PC-3 (cell line): ENCODE measurements at regions not wholly inside any gene's neighbourhood (a gene's known extent, or its start where the extent isn't known, plus 50 kb on each side); places are given as distances from the start of the nearest gene placed in this dataset.
A peak's percentile ranks its signal among the peaks of the same experiment; 100 is the strongest.

Experiments used
- ATAC-seq: fragments of 200-7000 bp; cut with Tn5 transposase; 2 replicates; pipeline ENCODE4 v1.9.1; 2020; ENCODE audit warnings: mild to moderate bottlenecking, moderate library complexity
- BruUV-seq: library from RNA; stranded (reverse); fragments of 400-500 nt; replicated peaks from 2 replicates; lab custom pipeline; 2021; lab: Mats Ljungman, UMichigan
- CTCF ChIA-PET: fragments of 300-600 bp; sonication (Branson Sonifier 250); formaldehyde crosslinking; loops from one replicate; lab custom pipeline; 2022; ENCODE audit warnings: antibody characterized with exemption; lab: Charles Lee
- POLR2A ChIA-PET: fragments of 300-600 bp; sonication (Branson Sonifier 250); formaldehyde crosslinking; loops from one replicate; lab custom pipeline; 2022; ENCODE audit warnings: antibody characterized with exemption; ENCODE audit not compliant: unreplicated experiment; lab: Charles Lee
- DNase-seq: peaks from one replicate; pipeline ENCODE4 v3.0.0-alpha.2; 2015
- H2AFZ ChIP-seq: fragments of 300-600 bp; sonication (generic); 2 replicates; pipeline ENCODE4 v1.6.0; 2016; ENCODE audit warnings: antibody characterized with exemption, low read length
- H3F3A ChIP-seq: fragments of 300-600 bp; sonication (generic); one replicate; pipeline ENCODE4 v1.6.0; 2017; ENCODE audit warnings: antibody characterized with exemption, low read length, control low read depth, mild to moderate bottlenecking; ENCODE audit not compliant: unreplicated experiment
- H3K27ac ChIP-seq: fragments of 300-600 bp; sonication (generic); 2 replicates; pipeline ENCODE4 v1.5.1; 2016; ENCODE audit warnings: mild to moderate bottlenecking, low read length
- H3K27me3 ChIP-seq: fragments of 300-600 bp; sonication (generic); 2 replicates; pipeline ENCODE4 v1.6.1; 2016; ENCODE audit warnings: low read length, mixed read lengths
- H3K36me3 ChIP-seq: fragments of 300-600 bp; sonication (generic); 2 replicates; pipeline ENCODE4 v1.6.1; 2016; ENCODE audit warnings: low read depth, mixed run types, low read length, mixed read lengths
- H3K4me1 ChIP-seq: fragments of 300-600 bp; sonication (generic); 2 replicates; pipeline ENCODE4 v1.5.1; 2016; ENCODE audit warnings: low read length; ENCODE audit not compliant: insufficient read depth
- H3K4me2 ChIP-seq: fragments of 300-600 bp; sonication (generic); 2 replicates; pipeline ENCODE4 v1.6.0; 2016; ENCODE audit warnings: low read length
- H3K4me3 ChIP-seq: fragments of 300-600 bp; sonication (generic); 2 replicates; pipeline ENCODE4 v1.5.1; 2016; ENCODE audit warnings: mild to moderate bottlenecking, low read length, mixed read lengths
- H3K79me2 ChIP-seq: fragments of 300-600 bp; sonication (generic); 2 replicates; pipeline ENCODE4 v1.6.1; 2017; ENCODE audit warnings: low read length, mixed read lengths
- H3K9ac ChIP-seq: fragments of 300-600 bp; sonication (generic); 2 replicates; pipeline ENCODE4 v1.6.0; 2016; ENCODE audit warnings: mild to moderate bottlenecking, low read length
- H3K9me2 ChIP-seq: fragments of 300-600 bp; sonication (generic); replicated peaks from 2 replicates; pipeline ENCODE4 v1.6.1; 2016; ENCODE audit warnings: mixed run types, low read length, mixed read lengths
- H3K9me3 ChIP-seq: fragments of 300-600 bp; sonication (generic); 2 replicates; pipeline ENCODE4 v1.6.1; 2016; ENCODE audit warnings: low read length, mixed read lengths
- H4K20me1 ChIP-seq: fragments of 300-600 bp; sonication (generic); 2 replicates; pipeline ENCODE4 v1.6.1; 2016; ENCODE audit warnings: low read length, mixed read lengths
- EZH2 ChIP-seq: fragments of 300-600 bp; sonication (generic); IDR thresholded peaks from one replicate; pipeline ENCODE4 v1.6.1; 2017; ENCODE audit warnings: antibody characterized with exemption, mild to moderate bottlenecking, low read length; ENCODE audit not compliant: unreplicated experiment
- EZH2phosphoT487 ChIP-seq: fragments of 300-600 bp; sonication (generic); IDR thresholded peaks from 2 replicates; pipeline ENCODE4 v1.6.1; 2018; ENCODE audit warnings: mild to moderate bottlenecking, antibody characterized with exemption, low read length, borderline replicate concordance
- intact Hi-C: fragments of 100-400 bp; cut with micrococcal nuclease; formaldehyde crosslinking; loops from 2 replicates; pipeline ENCODE4 v1.9.0; 2023
- TF ChIP-seq, protein P1 (sequence below): fragments of 300-600 bp; sonication (generic); conservative IDR thresholded peaks from 2 replicates; pipeline ENCODE4 v1.5.1; 2017; ENCODE audit warnings: antibody characterized with exemption, low read depth, mild to moderate bottlenecking, low read length

DNA sequence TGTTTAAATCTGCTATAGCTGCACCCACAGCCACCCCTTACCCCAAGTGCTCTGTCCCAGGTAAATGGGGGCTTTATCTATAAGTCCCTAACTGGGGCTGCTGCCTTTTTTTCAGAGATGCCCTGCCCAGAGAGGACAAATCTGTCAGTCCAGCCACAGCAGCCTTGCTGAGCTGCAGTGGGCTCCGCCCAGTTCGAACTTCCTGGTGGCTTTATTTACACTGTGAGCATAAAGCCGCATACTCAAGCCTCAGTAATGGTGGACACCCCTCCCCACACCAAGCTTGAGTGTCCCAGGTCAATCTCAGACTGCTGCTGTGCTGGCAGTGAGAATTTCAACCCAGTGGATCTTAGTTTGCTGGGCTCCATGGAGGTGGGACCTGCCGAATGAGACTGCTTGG lies 505.2 kb downstream of the CBLN4 start:
- Histone ChIP-seq H3K9me2 (no peaks in the 10 kb centered on the region), H3K9me3 (peaks cover 15% of the 10 kb centered on the region; the same call in 1 of the 2 replicates), H2AFZ (no peak overlapping the region), H3K27ac (no peak overlapping the region), H3F3A (no peaks in the 10 kb centered on the region), H4K20me1 (no peaks in the 10 kb centered on the region), H3K79me2 (no peaks in the 10 kb centered on the region), H3K4me1 (no peaks in the 10 kb centered on the region), H3K27me3 (no peaks in the 10 kb centered on the region), H3K36me3 (no peaks in the 10 kb centered on the region), H3K4me3 (no peak overlapping the region), H3K9ac (no peak overlapping the region), H3K4me2 (no peak overlapping the region)
- ChIA-PET CTCF (no interaction called here), POLR2A (no interaction called here)
- intact Hi-C loops: no loop called here
- ATAC-seq: no peak
- no peak for TF ChIP-seq EZH2
- no peak for TF ChIP-seq EZH2phosphoT487
- TF ChIP-seq, protein P1, sequence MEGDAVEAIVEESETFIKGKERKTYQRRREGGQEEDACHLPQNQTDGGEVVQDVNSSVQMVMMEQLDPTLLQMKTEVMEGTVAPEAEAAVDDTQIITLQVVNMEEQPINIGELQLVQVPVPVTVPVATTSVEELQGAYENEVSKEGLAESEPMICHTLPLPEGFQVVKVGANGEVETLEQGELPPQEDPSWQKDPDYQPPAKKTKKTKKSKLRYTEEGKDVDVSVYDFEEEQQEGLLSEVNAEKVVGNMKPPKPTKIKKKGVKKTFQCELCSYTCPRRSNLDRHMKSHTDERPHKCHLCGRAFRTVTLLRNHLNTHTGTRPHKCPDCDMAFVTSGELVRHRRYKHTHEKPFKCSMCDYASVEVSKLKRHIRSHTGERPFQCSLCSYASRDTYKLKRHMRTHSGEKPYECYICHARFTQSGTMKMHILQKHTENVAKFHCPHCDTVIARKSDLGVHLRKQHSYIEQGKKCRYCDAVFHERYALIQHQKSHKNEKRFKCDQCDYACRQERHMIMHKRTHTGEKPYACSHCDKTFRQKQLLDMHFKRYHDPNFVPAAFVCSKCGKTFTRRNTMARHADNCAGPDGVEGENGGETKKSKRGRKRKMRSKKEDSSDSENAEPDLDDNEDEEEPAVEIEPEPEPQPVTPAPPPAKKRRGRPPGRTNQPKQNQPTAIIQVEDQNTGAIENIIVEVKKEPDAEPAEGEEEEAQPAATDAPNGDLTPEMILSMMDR: no peak
- no TSS peak for BruUV-seq
- no peak for DNase-seq

DNA sequence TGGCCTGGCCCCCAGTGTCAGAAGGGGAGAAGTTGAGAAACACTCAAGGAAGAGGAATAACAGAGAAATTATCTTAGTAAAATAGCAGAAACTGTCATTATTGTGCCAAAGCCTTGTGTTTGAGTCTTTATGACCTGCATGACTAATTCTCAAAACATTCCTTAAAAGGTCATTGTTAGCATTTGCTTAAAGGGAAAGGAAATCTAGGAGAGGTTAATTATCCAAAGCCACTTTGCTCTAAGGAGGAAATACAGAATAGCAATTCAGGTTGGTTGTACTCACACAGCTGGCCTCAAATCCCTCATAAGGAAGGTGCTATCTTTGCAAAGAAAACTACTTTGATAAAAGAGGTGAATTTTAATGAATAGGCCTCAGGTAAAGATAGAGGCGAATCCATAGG lies 516.7 kb downstream of the CBLN4 start:
- no peak overlapping the region for H2AFZ ChIP-seq
- H3K36me3 ChIP-seq: no peaks in the 10 kb centered on the region
- intact Hi-C loops: no loop called here
- H3K27ac ChIP-seq: no peak overlapping the region
- no peaks in the 10 kb centered on the region for H3K4me1 ChIP-seq
- no peak for ATAC-seq
- peak; percentile 22 for DNase-seq
- H3K4me3 ChIP-seq: no peak overlapping the region
- BruUV-seq: no TSS peak
- H3K9me3 ChIP-seq: peaks cover 16% of the 10 kb centered on the region
- no peak overlapping the region for H3K9ac ChIP-seq
- no peaks in the 10 kb centered on the region for H3K79me2 ChIP-seq
- ChIA-PET CTCF (no interaction called here), POLR2A (no interaction called here)
- no peaks in the 10 kb centered on the region for H4K20me1 ChIP-seq
- H3K4me2 ChIP-seq: no peak overlapping the region
- TF ChIP-seq, protein P1: no peak
- TF ChIP-seq EZH2phosphoT487 (no peak), EZH2 (no peak)
- no peaks in the 10 kb centered on the region for H3K9me2 ChIP-seq
- H3K27me3 ChIP-seq: no peaks in the 10 kb centered on the region
- no peaks in the 10 kb centered on the region for H3F3A ChIP-seq

DNA sequence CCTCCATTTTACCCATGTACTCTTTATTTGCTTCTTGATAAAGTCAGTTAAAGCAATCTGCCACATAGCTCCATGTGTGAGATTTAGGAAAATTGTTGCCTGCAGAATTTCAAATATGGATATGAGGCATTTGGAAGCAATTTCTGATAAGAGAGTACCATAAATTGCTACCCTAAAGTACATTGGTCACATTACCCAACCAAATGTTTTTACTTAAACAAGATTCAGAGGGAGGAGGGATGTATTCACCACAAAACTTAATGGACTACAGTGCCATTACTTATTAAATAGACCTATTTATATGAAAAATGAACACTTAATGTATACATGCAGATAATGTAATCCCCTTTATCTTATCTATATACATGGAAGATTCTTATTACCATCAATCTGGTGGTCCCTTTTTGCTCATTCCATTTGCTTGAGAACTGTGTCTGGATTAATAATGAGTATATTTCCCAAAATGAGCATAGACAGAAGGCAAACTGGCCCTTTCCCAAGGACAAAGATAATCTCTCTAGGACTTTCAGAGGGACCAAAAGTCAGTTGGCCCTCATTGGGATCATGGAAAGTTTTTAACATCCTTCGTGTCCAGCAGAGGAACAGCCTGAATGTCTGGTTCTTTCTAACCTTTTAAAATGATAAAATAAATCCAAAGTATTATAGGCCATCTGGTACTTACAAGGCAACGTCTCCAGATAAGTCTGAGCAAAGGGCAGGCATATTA lies 526.4 kb downstream of the CBLN4 start:
- no peaks in the 10 kb centered on the region for H3K9me2 ChIP-seq
- no peaks in the 10 kb centered on the region for H4K20me1 ChIP-seq
- DNase-seq (no peak), ATAC-seq (no peak)
- no TSS peak for BruUV-seq
- intact Hi-C loops: no loop called here
- TF ChIP-seq EZH2phosphoT487 (no peak), EZH2 (no peak)
- TF ChIP-seq, protein P1: no peak
- no peaks in the 10 kb centered on the region for H3K79me2 ChIP-seq
- no peak overlapping the region for H3K4me2 ChIP-seq
- no peaks in the 10 kb centered on the region for H3K4me1 ChIP-seq
- ChIA-PET POLR2A (no interaction called here), CTCF (no interaction called here)
- H2AFZ ChIP-seq: no peak overlapping the region
- H3F3A ChIP-seq: no peaks in the 10 kb centered on the region
- H3K36me3 ChIP-seq: no peaks in the 10 kb centered on the region
- H3K9me3 ChIP-seq: 0 out of 2 replicates have a peak, but pooled peaks cover 11% of the 10 kb centered on the region
- H3K4me3 ChIP-seq: no peak overlapping the region
- no peak overlapping the region for H3K9ac ChIP-seq
- H3K27ac ChIP-seq: no peak overlapping the region
- H3K27me3 ChIP-seq: no peaks in the 10 kb centered on the region
